ENCODE measurements at regions not wholly inside any gene's neighbourhood (a gene's known extent, or its start where the extent isn't known, plus 50 kb on each side); places are given as distances from the start of the nearest gene placed in this dataset.

GRCh38 chr14:25522116-25522515 is 472.2 kb upstream of the STXBP6 start:
- ChIA-PET POLR2A (no interaction called here), CTCF (no interaction called here)
- Mint-ChIP-seq H3K4me1 (no peaks in the 10 kb centered on the region), H3K9me3 (peaks cover 7% of the 10 kb centered on the region), H3K36me3 (ENCODE audit: low read depth) (no peaks in the 10 kb centered on the region), H3K4me3 (no peak overlapping the region), H3K27ac (no peak overlapping the region), H3K27me3 (no peaks in the 10 kb centered on the region)
- DNase-seq: no peak

GRCh38 chr14:25521616-25522015 is 471.7 kb upstream of the STXBP6 start:
- H3K4me3 Mint-ChIP-seq: no peak overlapping the region
- ChIA-PET POLR2A (no interaction called here), CTCF (no interaction called here)
- H3K36me3 Mint-ChIP-seq (ENCODE audit: low read depth): no peaks in the 10 kb centered on the region
- peaks cover 7% of the 10 kb centered on the region for H3K9me3 Mint-ChIP-seq
- H3K4me1 Mint-ChIP-seq: no peaks in the 10 kb centered on the region
- H3K27me3 Mint-ChIP-seq: no peaks in the 10 kb centered on the region
- no peak overlapping the region for H3K27ac Mint-ChIP-seq
- DNase-seq: no peak

- peaks cover 12% of the 10 kb centered on the region for H3K9me3 Mint-ChIP-seq
- no peak overlapping the region for H3K4me3 Mint-ChIP-seq
- H3K36me3 Mint-ChIP-seq (ENCODE audit: low read depth): no peaks in the 10 kb centered on the region
- no peak for DNase-seq
- H3K4me1 Mint-ChIP-seq: no peaks in the 10 kb centered on the region
- POLR2A ChIA-PET: no interaction called here
- H3K27me3 Mint-ChIP-seq: no peaks in the 10 kb centered on the region
- no peak overlapping the region for H3K27ac Mint-ChIP-seq
- CTCF ChIA-PET: no interaction called here
Observed at GRCh38 chr14:25520821-25521220, 470.9 kb upstream of the STXBP6 start.

GRCh38 chr14:25518364-25518763 is 468.4 kb upstream of the STXBP6 start:
- ChIA-PET POLR2A (no interaction called here), CTCF (no interaction called here)
- H3K27me3 Mint-ChIP-seq: no peaks in the 10 kb centered on the region
- peaks cover 17% of the 10 kb centered on the region for H3K9me3 Mint-ChIP-seq
- H3K36me3 Mint-ChIP-seq (ENCODE audit: low read depth): no peaks in the 10 kb centered on the region
- H3K4me3 Mint-ChIP-seq: no peak overlapping the region
- H3K27ac Mint-ChIP-seq: no peak overlapping the region
- DNase-seq: no peak
- no peaks in the 10 kb centered on the region for H3K4me1 Mint-ChIP-seq

- ChIA-PET POLR2A (no interaction called here), CTCF (no interaction called here)
- DNase-seq: no peak
- Mint-ChIP-seq H3K9me3 (peaks cover 21% of the 10 kb centered on the region), H3K27ac (no peak overlapping the region), H3K36me3 (ENCODE audit: low read depth) (no peaks in the 10 kb centered on the region), H3K27me3 (no peaks in the 10 kb centered on the region), H3K4me3 (no peak overlapping the region), H3K4me1 (no peaks in the 10 kb centered on the region)
Observed at GRCh38 chr14:25516838-25517237, 466.9 kb upstream of the STXBP6 start.

GRCh38 chr14:25508845-25509244 is 458.9 kb upstream of the STXBP6 start:
- CTCF ChIA-PET: no interaction called here
- POLR2A ChIA-PET: no interaction called here
- Mint-ChIP-seq H3K27me3 (no peaks in the 10 kb centered on the region), H3K36me3 (ENCODE audit: low read depth) (no peaks in the 10 kb centered on the region), H3K4me3 (no peak overlapping the region), H3K9me3 (peaks cover 7% of the 10 kb centered on the region), H3K27ac (no peak overlapping the region), H3K4me1 (no peaks in the 10 kb centered on the region)
- DNase-seq: no peak

- POLR2A ChIA-PET: no interaction called here
- CTCF ChIA-PET: no interaction called here
- Mint-ChIP-seq H3K4me3 (no peak overlapping the region), H3K27ac (no peak overlapping the region), H3K36me3 (ENCODE audit: low read depth) (no peaks in the 10 kb centered on the region), H3K4me1 (no peaks in the 10 kb centered on the region), H3K9me3 (peaks cover 2% of the 10 kb centered on the region), H3K27me3 (no peaks in the 10 kb centered on the region)
- DNase-seq: no peak
Observed at GRCh38 chr14:25501749-25502148, 451.8 kb upstream of the STXBP6 start.

GRCh38 chr14:25488961-25489360 is 439.0 kb upstream of the STXBP6 start:
- H3K9me3 Mint-ChIP-seq: no peaks in the 10 kb centered on the region
- no peaks in the 10 kb centered on the region for H3K27me3 Mint-ChIP-seq
- ChIA-PET CTCF (no interaction called here), POLR2A (no interaction called here)
- no peak for DNase-seq
- no peaks in the 10 kb centered on the region for H3K4me1 Mint-ChIP-seq
- H3K27ac Mint-ChIP-seq: no peak overlapping the region
- no peak overlapping the region for H3K4me3 Mint-ChIP-seq
- H3K36me3 Mint-ChIP-seq (ENCODE audit: low read depth): no peaks in the 10 kb centered on the region

GRCh38 chr14:25485381-25485780 is 435.4 kb upstream of the STXBP6 start:
- Mint-ChIP-seq H3K4me1 (no peaks in the 10 kb centered on the region), H3K36me3 (ENCODE audit: low read depth) (no peaks in the 10 kb centered on the region), H3K4me3 (no peak overlapping the region), H3K27ac (no peak overlapping the region), H3K9me3 (no peaks in the 10 kb centered on the region), H3K27me3 (no peaks in the 10 kb centered on the region)
- ChIA-PET CTCF (no interaction called here), POLR2A (no interaction called here)
- no peak for DNase-seq

GRCh38 chr14:25484906-25485305 is 435.0 kb upstream of the STXBP6 start:
- no peak for DNase-seq
- no peaks in the 10 kb centered on the region for H3K9me3 Mint-ChIP-seq
- no peaks in the 10 kb centered on the region for H3K4me1 Mint-ChIP-seq
- POLR2A ChIA-PET: no interaction called here
- no peaks in the 10 kb centered on the region for H3K27me3 Mint-ChIP-seq
- H3K36me3 Mint-ChIP-seq (ENCODE audit: low read depth): no peaks in the 10 kb centered on the region
- H3K27ac Mint-ChIP-seq: no peak overlapping the region
- no peak overlapping the region for H3K4me3 Mint-ChIP-seq
- CTCF ChIA-PET: no interaction called here

- no peaks in the 10 kb centered on the region for H3K9me3 Mint-ChIP-seq
Observed at GRCh38 chr14:25484235-25484634, 434.3 kb upstream of the STXBP6 start.

GRCh38 chr14:25477316-25478098 is 427.6 kb upstream of the STXBP6 start:
- Mint-ChIP-seq H3K27ac (no peak overlapping the region), H3K36me3 (ENCODE audit: low read depth) (no peaks in the 10 kb centered on the region), H3K27me3 (no peaks in the 10 kb centered on the region), H3K4me3 (no peak overlapping the region), H3K4me1 (no peaks in the 10 kb centered on the region), H3K9me3 (peaks cover 4% of the 10 kb centered on the region)
- DNase-seq: no peak
- ChIA-PET POLR2A (no interaction called here), CTCF (no interaction called here)

More at GRCh38 chr14:25484235-25484634, 434.3 kb upstream of the STXBP6 start:
- no peaks in the 10 kb centered on the region for H3K4me1 Mint-ChIP-seq
- ChIA-PET POLR2A (no interaction called here), CTCF (no interaction called here)
- DNase-seq: no peak
- H3K36me3 Mint-ChIP-seq (ENCODE audit: low read depth): no peaks in the 10 kb centered on the region
- no peak overlapping the region for H3K4me3 Mint-ChIP-seq
- H3K27ac Mint-ChIP-seq: no peak overlapping the region
- H3K27me3 Mint-ChIP-seq: no peaks in the 10 kb centered on the region

GRCh38 chr14:25472700-25473099 is 422.8 kb upstream of the STXBP6 start:
- CTCF ChIA-PET: no interaction called here
- Mint-ChIP-seq H3K4me1 (no peaks in the 10 kb centered on the region), H3K4me3 (no peak overlapping the region), H3K27me3 (no peaks in the 10 kb centered on the region), H3K36me3 (ENCODE audit: low read depth) (no peaks in the 10 kb centered on the region), H3K27ac (no peak overlapping the region), H3K9me3 (peaks cover 4% of the 10 kb centered on the region)
- DNase-seq: no peak
- POLR2A ChIA-PET: no interaction called here

- H3K4me1 Mint-ChIP-seq: no peaks in the 10 kb centered on the region
- no peak for DNase-seq
Observed at GRCh38 chr14:25464772-25465171, 414.8 kb upstream of the STXBP6 start.

More at GRCh38 chr14:25464772-25465171, 414.8 kb upstream of the STXBP6 start:
- Mint-ChIP-seq H3K27ac (no peak overlapping the region), H3K9me3 (peaks cover 5% of the 10 kb centered on the region), H3K4me3 (no peak overlapping the region), H3K27me3 (no peaks in the 10 kb centered on the region), H3K36me3 (ENCODE audit: low read depth) (no peaks in the 10 kb centered on the region)
- POLR2A ChIA-PET: no interaction called here
- CTCF ChIA-PET: no interaction called here

All from activated CD4-positive, alpha-beta memory T cell treated with anti-CD3 and anti-CD28 coated beads, Interleukin-2, amount 10 ng/mL, durations not matched to agents 7 days and 5 days (primary cell).